ENCODE measurements at regions not wholly inside any gene's neighbourhood (a gene's known extent, or its start where the extent isn't known, plus 50 kb on each side); places are given as distances from the start of the nearest gene placed in this dataset.

GRCh38 chr1:17904290-17904689, 149.2 kb downstream of the ACTL8 start:
- no peak overlapping the region for H3K27ac ChIP-seq
- TF ChIP-seq ZFX (IDR thresholded peaks at IDR 0.05) = no peak
- TF ChIP-seq, protein P1, sequence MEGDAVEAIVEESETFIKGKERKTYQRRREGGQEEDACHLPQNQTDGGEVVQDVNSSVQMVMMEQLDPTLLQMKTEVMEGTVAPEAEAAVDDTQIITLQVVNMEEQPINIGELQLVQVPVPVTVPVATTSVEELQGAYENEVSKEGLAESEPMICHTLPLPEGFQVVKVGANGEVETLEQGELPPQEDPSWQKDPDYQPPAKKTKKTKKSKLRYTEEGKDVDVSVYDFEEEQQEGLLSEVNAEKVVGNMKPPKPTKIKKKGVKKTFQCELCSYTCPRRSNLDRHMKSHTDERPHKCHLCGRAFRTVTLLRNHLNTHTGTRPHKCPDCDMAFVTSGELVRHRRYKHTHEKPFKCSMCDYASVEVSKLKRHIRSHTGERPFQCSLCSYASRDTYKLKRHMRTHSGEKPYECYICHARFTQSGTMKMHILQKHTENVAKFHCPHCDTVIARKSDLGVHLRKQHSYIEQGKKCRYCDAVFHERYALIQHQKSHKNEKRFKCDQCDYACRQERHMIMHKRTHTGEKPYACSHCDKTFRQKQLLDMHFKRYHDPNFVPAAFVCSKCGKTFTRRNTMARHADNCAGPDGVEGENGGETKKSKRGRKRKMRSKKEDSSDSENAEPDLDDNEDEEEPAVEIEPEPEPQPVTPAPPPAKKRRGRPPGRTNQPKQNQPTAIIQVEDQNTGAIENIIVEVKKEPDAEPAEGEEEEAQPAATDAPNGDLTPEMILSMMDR (conservative IDR thresholded peaks at IDR 0.05) = no peak

GRCh38 chr1:17907999-17908398, 152.9 kb downstream of the ACTL8 start:
- no peak for TF ChIP-seq ZFX (IDR thresholded peaks at IDR 0.05)
- TF ChIP-seq, protein P1 (conservative IDR thresholded peaks at IDR 0.05) = no peak
- H3K27ac ChIP-seq = no peak overlapping the region

DNA sequence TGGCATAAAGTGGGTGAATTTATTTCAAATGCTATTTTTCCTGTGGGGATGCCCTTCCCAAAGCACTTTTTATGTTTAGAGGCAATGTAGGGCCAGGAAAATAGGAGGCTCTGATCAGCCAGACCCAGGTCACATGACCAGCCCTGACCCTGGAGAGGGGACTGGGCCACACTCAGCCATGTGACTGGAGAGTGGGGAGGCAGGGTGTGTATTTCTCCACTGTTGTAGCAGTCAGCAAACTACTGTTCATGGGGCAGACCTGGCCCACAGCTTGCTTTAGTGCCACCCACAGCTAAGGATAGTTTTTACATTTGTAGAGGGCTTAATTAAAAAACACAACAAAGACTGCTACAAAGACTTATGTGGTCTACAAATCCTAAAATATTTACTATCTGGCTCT, 153.8 kb downstream of the ACTL8 start:
- TF ChIP-seq, protein P1 (conservative IDR thresholded peaks at IDR 0.05) = no peak
- no peak for TF ChIP-seq ZFX (IDR thresholded peaks at IDR 0.05)
- no peak overlapping the region for H3K27ac ChIP-seq

DNA sequence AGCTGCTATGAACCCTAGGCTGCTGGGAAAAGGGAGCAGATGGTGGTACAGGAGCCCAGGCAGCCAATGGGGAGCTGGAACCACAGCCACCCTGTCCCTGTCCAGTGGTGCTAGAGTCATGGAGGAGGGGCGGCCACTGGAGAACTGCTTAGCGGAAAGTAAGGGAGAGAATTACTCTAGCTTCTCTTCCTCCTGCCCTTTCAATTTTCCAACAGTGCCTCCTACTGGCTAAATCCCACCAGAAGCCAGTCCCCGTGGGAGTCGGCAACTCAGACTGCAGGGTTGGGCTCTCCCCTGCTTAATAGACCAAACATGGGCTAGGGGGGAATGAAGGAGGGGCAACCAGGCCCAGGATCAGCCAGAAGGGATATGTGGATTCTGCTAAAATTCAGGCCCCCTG, 154.5 kb downstream of the ACTL8 start:
- no peak overlapping the region for H3K27ac ChIP-seq
- TF ChIP-seq, protein P1 (conservative IDR thresholded peaks at IDR 0.05) = peak; percentile 35
- no peak for TF ChIP-seq ZFX (IDR thresholded peaks at IDR 0.05)

GRCh38 chr1:17911791-17912190, 156.7 kb downstream of the ACTL8 start:
- TF ChIP-seq, protein P1 (conservative IDR thresholded peaks at IDR 0.05) = no peak
- no peak for TF ChIP-seq ZFX (IDR thresholded peaks at IDR 0.05)
- no peak overlapping the region for H3K27ac ChIP-seq

DNA sequence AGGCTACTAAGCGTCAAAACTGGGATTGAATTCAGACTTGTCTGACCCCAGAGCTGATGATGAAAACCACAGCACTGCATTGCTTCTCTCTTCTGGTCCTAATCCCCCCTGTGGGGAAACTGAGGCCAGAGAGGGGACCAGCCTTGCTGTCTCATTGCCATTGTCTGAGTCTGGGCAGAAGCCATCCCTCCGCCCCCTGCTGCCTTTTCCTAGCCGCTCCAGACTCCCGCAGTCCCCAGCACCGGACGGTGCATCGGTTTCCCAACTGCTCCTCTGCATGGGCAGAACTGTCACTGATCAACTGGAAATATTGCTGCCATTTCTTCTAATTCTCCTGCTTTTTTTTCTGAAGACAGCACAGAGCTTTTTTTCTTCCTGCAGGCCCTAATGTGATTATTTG, 157.4 kb downstream of the ACTL8 start:
- no peak overlapping the region for H3K27ac ChIP-seq
- TF ChIP-seq, protein P1 (conservative IDR thresholded peaks at IDR 0.05) = no peak
- no peak for TF ChIP-seq ZFX (IDR thresholded peaks at IDR 0.05)

GRCh38 chr1:17913326-17914115, 158.4 kb downstream of the ACTL8 start:
- H3K27ac ChIP-seq = no peak overlapping the region
- TF ChIP-seq ZFX (IDR thresholded peaks at IDR 0.05) = no peak
- TF ChIP-seq, protein P1 (conservative IDR thresholded peaks at IDR 0.05) = no peak
